BE2C (cell line): ENCODE measurements at regions not wholly inside any gene's neighbourhood (a gene's known extent, or its start where the extent isn't known, plus 50 kb on each side); places are given as distances from the start of the nearest gene placed in this dataset.

Experiments used
- DNase-seq: peaks from one replicate; pipeline ENCODE4 v3.0.0-alpha.2; 2020
- H3K27me3 ChIP-seq: fragments of 250-450 bp; sonication (Bioruptor Pico); 2 replicates; pipeline ENCODE4 v1.5.1; 2020; ENCODE audit warnings: mild to moderate bottlenecking
- H3K36me3 ChIP-seq: fragments of 250-450 bp; sonication (Bioruptor Pico); 2 replicates; pipeline ENCODE4 v1.5.1; 2020; ENCODE audit warnings: mild to moderate bottlenecking
- H3K4me1 ChIP-seq: fragments of 250-450 bp; sonication (Bioruptor Pico); 2 replicates; pipeline ENCODE4 v1.5.1; 2020
- H3K4me3 ChIP-seq: 2 replicates; pipeline ENCODE4 v1.5.1; 2011; ENCODE audit warnings: low read depth, low read length
- H3K9me3 ChIP-seq: fragments of 250-450 bp; sonication (Bioruptor Pico); 2 replicates; pipeline ENCODE4 v1.5.1; 2020
- CTCF ChIP-seq: IDR thresholded peaks from 2 replicates; pipeline ENCODE4 v1.5.1; 2012; ENCODE audit warnings: mild to moderate bottlenecking, low read depth, low read length

DNA sequence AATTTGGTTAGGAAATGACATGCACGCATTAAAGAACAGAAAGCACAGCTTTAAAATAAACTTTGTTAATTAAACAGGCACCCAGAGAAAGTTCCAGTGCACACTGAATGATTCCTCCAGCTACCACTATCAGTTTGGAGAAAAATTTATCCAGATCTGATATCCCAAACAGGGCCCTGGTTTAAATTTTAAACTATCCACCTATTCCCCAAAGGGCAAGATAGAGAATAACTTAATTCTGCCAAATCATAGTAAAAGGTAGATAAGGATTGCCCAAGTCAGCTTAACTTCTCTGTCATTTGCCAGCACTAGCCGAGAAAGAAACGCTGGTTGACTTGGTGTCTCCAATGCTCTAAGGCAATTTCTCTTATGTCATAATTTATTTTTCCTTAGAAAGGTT lies 321.9 kb upstream of the PKDCC start:
- H3K27me3 ChIP-seq, result no peaks in the 10 kb centered on the region
- H3K36me3 ChIP-seq, result no peaks in the 10 kb centered on the region
- no peak for TF ChIP-seq CTCF
- no peaks in the 10 kb centered on the region for H3K4me1 ChIP-seq
- H3K4me3 ChIP-seq, result no peak overlapping the region
- H3K9me3 ChIP-seq, result no peaks in the 10 kb centered on the region
- DNase-seq, result no peak

DNA sequence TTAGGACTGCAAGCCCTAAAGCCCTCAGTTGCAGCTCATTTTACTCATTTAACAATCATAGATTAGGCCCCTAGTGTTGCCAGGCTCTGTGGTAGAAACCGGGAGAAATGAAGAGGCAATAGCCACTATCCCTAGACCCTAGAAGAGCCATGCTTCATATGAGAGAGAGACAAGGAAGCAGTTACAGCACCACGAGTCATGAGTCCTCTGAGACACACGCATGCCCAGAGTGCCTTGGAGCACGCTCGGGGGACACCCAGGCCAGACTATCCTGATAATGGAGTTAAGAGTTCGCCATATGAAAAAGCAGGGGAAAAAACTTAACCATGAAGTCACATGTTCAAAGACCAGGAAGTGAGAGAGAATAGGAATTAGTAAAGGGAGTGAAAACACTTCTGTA lies 321.5 kb upstream of the PKDCC start:
- Histone ChIP-seq H3K27me3 (no peaks in the 10 kb centered on the region), H3K36me3 (no peaks in the 10 kb centered on the region), H3K9me3 (no peaks in the 10 kb centered on the region), H3K4me1 (no peaks in the 10 kb centered on the region), H3K4me3 (no peak overlapping the region)
- no peak for TF ChIP-seq CTCF
- DNase-seq, result no peak

GRCh38 chr2:41727152-41727551 lies 320.7 kb upstream of the PKDCC start:
- Histone ChIP-seq H3K36me3 (no peaks in the 10 kb centered on the region), H3K4me3 (no peak overlapping the region), H3K9me3 (no peaks in the 10 kb centered on the region), H3K4me1 (no peaks in the 10 kb centered on the region), H3K27me3 (peaks cover 2% of the 10 kb centered on the region; the same call in 1 of the 2 replicates)
- no peak for DNase-seq
- no peak for TF ChIP-seq CTCF

GRCh38 chr2:41727711-41728110 lies 320.1 kb upstream of the PKDCC start:
- Histone ChIP-seq H3K36me3 (no peaks in the 10 kb centered on the region), H3K9me3 (no peaks in the 10 kb centered on the region), H3K27me3 (peaks cover 5% of the 10 kb centered on the region; the same call in 1 of the 2 replicates), H3K4me3 (no peak overlapping the region), H3K4me1 (no peaks in the 10 kb centered on the region)
- no peak for DNase-seq
- TF ChIP-seq CTCF, result no peak

GRCh38 chr2:41728788-41729338 lies 319.0 kb upstream of the PKDCC start:
- Histone ChIP-seq H3K36me3 (no peaks in the 10 kb centered on the region), H3K9me3 (no peaks in the 10 kb centered on the region), H3K4me3 (no peak overlapping the region), H3K27me3 (peaks cover 5% of the 10 kb centered on the region; the same call in 1 of the 2 replicates), H3K4me1 (no peaks in the 10 kb centered on the region)
- TF ChIP-seq CTCF, result no peak
- DNase-seq, result no peak

DNA sequence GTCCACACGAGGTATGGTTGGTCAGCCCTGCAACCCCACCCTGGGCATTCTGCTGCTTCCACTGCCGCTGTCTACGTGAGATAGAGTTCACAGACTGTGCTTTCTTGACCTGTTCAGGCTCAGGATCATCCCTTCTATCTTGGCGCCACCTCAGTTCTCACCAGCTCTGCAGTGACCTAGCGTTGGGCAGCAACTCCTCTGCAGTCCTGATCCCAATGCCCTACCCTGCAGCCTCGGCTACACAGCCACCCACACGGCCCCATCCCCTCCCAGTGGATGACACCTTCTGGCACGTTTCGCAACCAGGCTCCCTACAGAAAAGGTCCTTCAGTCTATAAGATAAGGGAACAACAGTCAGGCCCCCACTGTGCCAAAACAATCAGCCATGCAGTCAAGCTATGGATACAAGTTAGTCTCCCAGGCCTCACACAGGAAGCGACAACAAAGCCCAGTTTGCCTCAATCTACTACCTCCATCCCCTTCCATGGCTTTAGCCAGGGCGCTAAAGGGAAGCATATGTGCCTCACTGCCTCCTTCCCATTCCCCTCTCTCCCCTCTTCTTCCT lies 317.9 kb upstream of the PKDCC start:
- no peak for DNase-seq
- Histone ChIP-seq H3K27me3 (peaks cover 5% of the 10 kb centered on the region; the same call in 1 of the 2 replicates), H3K4me1 (no peaks in the 10 kb centered on the region), H3K9me3 (no peaks in the 10 kb centered on the region), H3K4me3 (no peak overlapping the region), H3K36me3 (no peaks in the 10 kb centered on the region)
- TF ChIP-seq CTCF, result no peak
